GM13976 (cell line): ENCODE measurements at regions not wholly inside any gene's neighbourhood (a gene's known extent, or its start where the extent isn't known, plus 50 kb on each side); places are given as distances from the start of the nearest gene placed in this dataset.

ENCODE experiments used
- DNase-seq: peaks from one replicate; pipeline ENCODE4 v3.0.0; 2012; ENCODE audit warnings: low spot score
- in situ Hi-C: fragments of 300-500 bp; cut with MboI; formaldehyde crosslinking; loops from one replicate; pipeline ENCODE4 v1.12.0; 2022; ENCODE audit warnings: low sequenced_read_pairs, mixed read lengths, inconsistent platforms; ENCODE audit not compliant: unreplicated experiment
- TF ChIP-seq, protein P1 (sequence below): IDR thresholded peaks from 2 replicates; pipeline ENCODE4 v1.5.1; 2012; ENCODE audit warnings: borderline replicate concordance, mild to moderate bottlenecking; ENCODE audit not compliant: insufficient read depth; ENCODE audit errors: extremely low read depth, missing control alignments, control extremely low read depth

DNA sequence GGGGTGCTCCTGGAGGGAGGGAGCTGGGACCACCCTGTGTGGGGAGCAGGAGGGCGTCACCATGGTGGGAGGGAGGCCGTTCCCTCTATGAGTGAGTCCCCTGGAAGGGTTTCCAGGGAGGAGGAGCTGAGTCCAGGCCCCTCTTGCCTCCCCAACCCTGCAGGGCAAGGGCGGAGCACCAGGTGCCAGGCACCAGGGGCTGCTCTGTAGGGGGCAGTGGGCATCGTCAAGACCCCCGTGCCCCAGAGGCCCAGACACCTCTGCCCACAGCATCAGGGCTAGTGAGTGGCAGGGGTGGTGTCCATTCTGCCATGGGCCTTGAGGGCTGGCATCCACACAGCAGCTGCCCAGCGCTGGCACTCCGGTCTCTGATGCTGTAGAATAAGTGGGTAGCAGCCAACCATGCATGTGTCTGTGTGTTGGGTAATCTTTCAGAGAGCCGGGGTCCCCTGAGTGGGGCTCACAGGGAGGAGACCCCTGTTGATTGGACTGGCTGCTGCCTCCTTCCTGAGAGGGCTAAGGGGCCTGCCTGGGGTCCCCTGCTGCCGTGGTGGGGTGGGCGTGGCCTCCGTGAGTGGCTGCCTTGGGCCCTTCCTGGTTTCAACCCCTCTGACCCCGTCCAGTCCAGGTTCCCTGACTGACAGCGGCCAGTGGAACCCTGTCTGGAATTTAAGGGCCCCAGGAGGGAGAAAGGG, 72.7 kb upstream of the RNU6ATAC start:
- TF ChIP-seq, protein P1, sequence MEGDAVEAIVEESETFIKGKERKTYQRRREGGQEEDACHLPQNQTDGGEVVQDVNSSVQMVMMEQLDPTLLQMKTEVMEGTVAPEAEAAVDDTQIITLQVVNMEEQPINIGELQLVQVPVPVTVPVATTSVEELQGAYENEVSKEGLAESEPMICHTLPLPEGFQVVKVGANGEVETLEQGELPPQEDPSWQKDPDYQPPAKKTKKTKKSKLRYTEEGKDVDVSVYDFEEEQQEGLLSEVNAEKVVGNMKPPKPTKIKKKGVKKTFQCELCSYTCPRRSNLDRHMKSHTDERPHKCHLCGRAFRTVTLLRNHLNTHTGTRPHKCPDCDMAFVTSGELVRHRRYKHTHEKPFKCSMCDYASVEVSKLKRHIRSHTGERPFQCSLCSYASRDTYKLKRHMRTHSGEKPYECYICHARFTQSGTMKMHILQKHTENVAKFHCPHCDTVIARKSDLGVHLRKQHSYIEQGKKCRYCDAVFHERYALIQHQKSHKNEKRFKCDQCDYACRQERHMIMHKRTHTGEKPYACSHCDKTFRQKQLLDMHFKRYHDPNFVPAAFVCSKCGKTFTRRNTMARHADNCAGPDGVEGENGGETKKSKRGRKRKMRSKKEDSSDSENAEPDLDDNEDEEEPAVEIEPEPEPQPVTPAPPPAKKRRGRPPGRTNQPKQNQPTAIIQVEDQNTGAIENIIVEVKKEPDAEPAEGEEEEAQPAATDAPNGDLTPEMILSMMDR, result no peak
- no peak for DNase-seq
- in situ Hi-C loops, result no loop called here

DNA sequence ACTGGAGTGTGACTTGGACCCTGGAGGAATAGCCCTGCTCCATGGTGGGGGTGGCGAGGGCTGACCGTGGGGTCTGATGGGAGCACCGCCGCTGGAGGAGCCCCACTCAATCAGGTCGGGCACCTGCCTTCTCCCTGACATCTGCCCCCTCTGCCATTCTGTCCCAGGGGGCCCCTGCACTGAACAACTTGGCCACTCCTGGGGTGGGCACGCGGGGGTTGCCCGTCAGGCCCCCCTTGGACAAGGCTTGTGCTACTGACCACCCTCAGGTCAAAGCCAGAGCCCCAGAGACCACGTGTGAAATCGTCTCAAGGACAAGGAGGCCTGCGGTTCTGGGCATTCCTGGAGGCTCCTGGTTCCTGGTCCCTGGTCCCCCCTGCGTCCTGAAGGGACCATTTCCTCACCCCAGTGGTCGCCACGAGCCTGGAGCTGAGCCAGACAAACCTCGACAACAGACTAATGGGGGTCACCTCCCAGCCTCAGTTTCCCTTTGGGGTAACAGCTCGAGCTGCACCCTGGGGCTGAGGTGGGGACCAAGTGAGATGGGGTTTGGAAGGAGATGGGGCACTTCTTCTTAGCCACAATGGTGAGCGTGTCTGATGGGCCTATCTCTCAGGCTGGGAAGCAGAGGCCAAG, 73.4 kb upstream of the RNU6ATAC start:
- DNase-seq, result no peak
- in situ Hi-C loops, result no loop called here
- TF ChIP-seq, protein P1, result no peak

DNA sequence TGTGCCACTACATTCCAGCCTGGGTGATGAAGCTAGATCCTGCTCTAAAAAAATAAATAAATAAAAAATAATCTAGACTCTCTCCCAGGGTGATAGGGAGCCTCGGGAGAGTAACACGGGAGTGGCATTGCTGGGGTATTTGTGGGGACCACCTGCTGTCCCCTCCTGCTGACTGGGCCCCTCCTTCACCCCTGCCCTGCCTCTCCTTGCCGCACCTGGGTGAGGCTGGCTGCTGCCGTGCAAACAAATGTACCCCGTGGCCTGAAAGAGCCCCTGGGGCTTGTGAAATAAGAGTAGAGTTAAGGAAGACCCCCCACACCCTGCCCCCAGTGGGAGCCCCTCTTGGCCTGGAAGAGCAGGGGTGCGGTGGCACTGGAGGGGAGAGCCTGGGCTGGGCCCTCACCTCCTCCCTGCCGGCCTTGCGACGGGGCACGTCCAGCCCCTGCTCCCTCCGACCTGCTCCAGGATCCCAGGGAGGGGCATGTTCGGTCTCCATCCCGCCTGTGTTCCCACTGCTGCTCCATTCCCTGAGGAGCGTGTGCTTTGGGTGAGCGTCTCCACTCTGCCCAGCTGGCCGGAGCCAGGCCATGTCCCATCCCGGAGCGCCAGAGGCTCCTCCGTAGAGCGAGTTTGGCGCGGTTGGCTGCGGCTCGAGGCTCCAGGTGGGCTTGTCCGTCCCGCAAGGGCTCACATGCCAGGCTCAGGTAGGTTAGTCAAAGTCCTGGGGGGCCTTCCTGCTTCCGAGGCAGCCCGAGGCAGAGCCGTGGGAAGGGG, 75.0 kb upstream of the RNU6ATAC start:
- TF ChIP-seq, protein P1, result no peak
- in situ Hi-C loops, result no loop called here
- DNase-seq, result no peak

DNA sequence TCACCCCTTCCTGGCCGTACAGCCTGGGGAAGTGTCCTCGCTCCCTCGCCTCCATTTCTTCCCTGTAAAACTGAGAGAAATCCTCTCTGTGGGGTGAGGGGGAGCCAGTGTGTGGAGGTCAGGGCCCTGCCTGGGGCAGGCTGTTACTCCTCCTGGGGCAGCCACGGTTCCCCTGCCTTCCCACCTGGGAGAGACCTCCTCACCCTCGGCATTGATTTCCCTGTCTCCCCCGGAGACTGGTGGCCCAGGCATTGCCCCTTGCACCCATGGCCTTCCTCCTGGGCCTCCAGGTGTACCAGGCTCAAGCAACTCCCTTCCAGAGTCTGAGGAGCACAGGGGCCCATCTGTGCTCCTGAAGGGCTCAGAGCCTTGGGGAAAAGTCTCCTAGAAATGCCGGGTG, 75.6 kb upstream of the RNU6ATAC start:
- TF ChIP-seq, protein P1, result no peak
- no peak for DNase-seq
- in situ Hi-C loops, result no loop called here

DNA sequence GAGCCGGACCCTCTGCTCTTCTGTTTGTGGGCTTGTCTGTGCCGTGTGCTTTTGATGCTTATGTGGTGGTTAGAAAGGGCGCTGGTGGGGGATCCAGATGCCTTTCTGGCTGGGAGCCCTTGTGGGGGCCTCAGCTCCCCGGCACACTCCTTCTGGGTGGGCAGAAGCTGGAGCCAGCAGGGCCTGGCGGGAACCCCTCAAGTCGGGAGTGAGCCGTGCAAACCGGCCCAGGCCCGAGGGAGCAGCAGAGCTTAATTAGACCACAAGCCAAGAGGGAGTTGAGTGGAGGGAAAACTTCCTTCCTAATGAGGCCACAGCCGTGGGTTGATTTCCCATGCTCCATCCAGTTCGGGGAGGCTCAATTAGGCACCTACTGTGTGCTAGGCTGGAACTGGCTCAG, 76.0 kb upstream of the RNU6ATAC start:
- in situ Hi-C loops, result no loop called here
- TF ChIP-seq, protein P1, result no peak

DNA sequence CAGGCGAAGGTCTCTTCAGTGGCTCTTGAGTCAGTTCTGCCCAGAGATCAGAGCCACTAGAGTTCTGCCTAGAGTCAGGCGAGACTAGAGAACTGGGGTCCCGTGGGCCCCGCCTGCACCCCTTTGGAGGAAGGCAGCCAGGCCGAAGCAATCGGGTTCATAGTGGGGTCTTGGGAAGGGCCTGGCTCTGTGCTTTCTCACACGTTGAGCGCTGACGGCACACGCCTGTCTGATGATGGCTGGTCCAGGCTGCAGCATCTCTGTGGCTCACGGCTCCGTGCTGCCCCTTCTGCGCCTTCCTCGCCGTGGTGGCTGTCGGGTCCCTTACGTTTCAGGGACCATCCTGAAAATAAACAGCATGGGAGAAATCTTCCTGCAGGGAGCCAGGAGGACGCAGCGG, 78.3 kb upstream of the RNU6ATAC start:
- TF ChIP-seq, protein P1, result no peak
- in situ Hi-C loops, result no loop called here
- DNase-seq, result no peak

More for the DNA sequence above, 76.0 kb upstream of the RNU6ATAC start:
- DNase-seq, result no peak
